K562 (cell line): ENCODE measurements at regions not wholly inside any gene's neighbourhood (a gene's known extent, or its start where the extent isn't known, plus 50 kb on each side); places are given as distances from the start of the nearest gene placed in this dataset.

Source experiments
- ATAC-seq: fragments of 200-7000 bp; cut with Tn5 transposase; 3 replicates; pipeline ENCODE4 v1.9.1; 2020; ENCODE audit warnings: moderate library complexity
- BruUV-seq: library from RNA; stranded (reverse); fragments of 400-500 nt; replicated peaks from 2 replicates; lab custom pipeline; 2021; lab: Mats Ljungman, UMichigan
- CTCF ChIA-PET: fragments of 300-600 bp; formaldehyde crosslinking; extraction: SDS; loops from one replicate; lab custom pipeline; 2021; ENCODE audit warnings: low intra/inter-chr PET ratio; lab: Yijun Ruan, JAX
- POLR2A ChIA-PET: fragments of 300-600, 350-650 bp; sonication (Branson Sonifier 250); formaldehyde crosslinking; extraction: SDS; loops from one replicate; lab custom pipeline; 2021; ENCODE audit warnings: antibody characterized with exemption, inconsistent platforms; lab: Yijun Ruan, JAX
- DNase-seq, 4 experiments: peaks; one replicate each; pipeline versions ENCODE4 v3.0.0 to v3.0.0-alpha.2; 2011 to 2018; ENCODE audit warnings: low spot score in 3 of 4, mixed read lengths in 3 of 4; ENCODE audit errors: extremely low read depth in 1 of 4
- FAIRE-seq: peaks from 2 replicates; lab custom pipeline; 2011; peaks lifted over from hg19 to GRCh38; lab: Jason Lieb, UNC
- H2AFZ ChIP-seq: 2 replicates; pipeline ENCODE4 v1.6.0; 2011; ENCODE audit warnings: low read depth, low read length, control low read depth, inconsistent platforms
- H3K27ac ChIP-seq: fragments of 200-600 bp; 3 replicates; pipeline ENCODE4 v1.8.0; 2011; ENCODE audit warnings: low read depth, mild to moderate bottlenecking, control low read depth, inconsistent platforms, low read length, moderate library complexity, mixed read lengths; ENCODE audit errors: extremely low read depth
- H3K27me3 ChIP-seq, 2 experiments: fragments of 300-600 bp in 1 of 2; 2 replicates in 1 of 2; 3 replicates in 1 of 2; pipeline versions ENCODE4 v1.6.0 to v1.8.0; 2011; ENCODE audit warnings: inconsistent platforms in 2 of 2, low read length in 2 of 2, mild to moderate bottlenecking in 1 of 2, mixed read lengths in 1 of 2, moderate library complexity in 1 of 2; ENCODE audit not compliant: control insufficient read depth in 2 of 2, insufficient read depth in 2 of 2
- H3K36me3 ChIP-seq: fragments of 300-600 bp; 3 replicates; pipeline ENCODE4 v1.8.0; 2011; ENCODE audit warnings: mild to moderate bottlenecking, low read length, inconsistent platforms; ENCODE audit not compliant: control insufficient read depth, insufficient read depth
- H3K4me1 ChIP-seq, 2 experiments: fragments of 200-600 bp in 1 of 2; replicated peaks in 1 of 2; 2 replicates in 1 of 2; 3 replicates in 1 of 2; pipeline versions ENCODE4 v1.5.1 to v1.8.0; 2011; ENCODE audit warnings: inconsistent platforms in 2 of 2, low read length in 2 of 2, mild to moderate bottlenecking in 1 of 2, mixed read lengths in 1 of 2, moderate library complexity in 1 of 2; ENCODE audit not compliant: control insufficient read depth in 2 of 2, insufficient read depth in 2 of 2
- H3K4me2 ChIP-seq: 2 replicates; pipeline ENCODE4 v1.6.1; 2011; ENCODE audit warnings: low read length, control low read depth, inconsistent platforms, mixed read lengths; ENCODE audit not compliant: insufficient read depth
- H3K4me3 ChIP-seq: fragments of 200-600 bp; sonication (generic), shearing (Covaris generic); 2 replicates; pipeline ENCODE4 v1.5.1; 2016; ENCODE audit warnings: control low read depth, inconsistent platforms
- H3K79me2 ChIP-seq: fragments of 200-600 bp; 3 replicates; pipeline ENCODE4 v1.8.0; 2011; ENCODE audit warnings: low read length, inconsistent platforms; ENCODE audit not compliant: control insufficient read depth, insufficient read depth
- H3K9ac ChIP-seq, 2 experiments: 2 replicates each; pipeline versions ENCODE4 v1.6.0 to v1.6.1; 2011; ENCODE audit warnings: low read depth in 2 of 2, low read length in 2 of 2, control low read depth in 1 of 2, inconsistent platforms in 1 of 2, mild to moderate bottlenecking in 1 of 2, mixed read lengths in 1 of 2; ENCODE audit not compliant: insufficient read depth in 1 of 2
- H3K9me1 ChIP-seq: one replicate; pipeline ENCODE4 v1.6.0; 2011; ENCODE audit warnings: inconsistent platforms, mild to moderate bottlenecking, low read length, moderate library complexity; ENCODE audit not compliant: control insufficient read depth, insufficient read depth
- H3K9me3 ChIP-seq: replicated peaks from 2 replicates; pipeline ENCODE4 v1.5.1; 2011; ENCODE audit warnings: low read depth, low read length, inconsistent platforms; ENCODE audit not compliant: control insufficient read depth, insufficient read depth
- H4K20me1 ChIP-seq: replicated peaks from 2 replicates; pipeline ENCODE4 v1.6.1; 2011; ENCODE audit warnings: low read length, inconsistent platforms, mixed read lengths; ENCODE audit not compliant: control insufficient read depth, insufficient read depth
- SNIP1 ChIP-seq: fragments of 450-650 bp; IDR thresholded peaks from 2 replicates; pipeline ENCODE4 v1.7.1; 2017; ENCODE audit warnings: low read depth, mild to moderate bottlenecking
- TAL1 ChIP-seq: fragments of 450-650 bp; IDR thresholded peaks from 2 replicates; pipeline ENCODE4 v1.6.1; 2016; ENCODE audit warnings: mild to moderate bottlenecking
- TEAD2 ChIP-seq: fragments of 450-650 bp; IDR thresholded peaks from 2 replicates; pipeline ENCODE4 v1.6.1; 2016; ENCODE audit warnings: missing genetic modification characterization, control low read depth, missing compliant biosample characterization
- THAP12 ChIP-seq: fragments of 250-450 bp; sonication (Bioruptor Pico); IDR thresholded peaks from 2 replicates; pipeline ENCODE4 v1.9.0; 2021; ENCODE audit warnings: mild to moderate bottlenecking, inconsistent platforms
- U2AF2 ChIP-seq: fragments of 200-400 bp; formaldehyde crosslinking; optimal IDR thresholded peaks from 2 replicates; pipeline ENCODE3; 2017; ENCODE audit warnings: low read depth, mild to moderate bottlenecking, low read length
- WHSC1 ChIP-seq: IDR thresholded peaks from one replicate; pipeline ENCODE4 v1.6.1; 2012; ENCODE audit warnings: low read length, control low read depth, inconsistent platforms
- whole genome bisulfite sequencing: fragments of 100-300 bp; shearing (Covaris generic); methylation state at CpG from one replicate; pipeline ENCODE4 v1.1.6; 2016; ENCODE audit warnings: low coverage, mixed read lengths; ENCODE audit not compliant: insufficient coverage; ENCODE audit errors: missing lambda C conversion rate; 5-methylcytosine and 5-hydroxymethylcytosine counted together
- in situ Hi-C: fragments of 300-500 bp; cut with MboI; formaldehyde crosslinking; loops from 4 replicates; pipeline ENCODE4 v1.15.0; 2018; ENCODE audit warnings: inconsistent platforms, mixed read lengths
- intact Hi-C: fragments of 100-400 bp; cut with micrococcal nuclease; formaldehyde crosslinking; loops from 2 replicates; pipeline ENCODE4 v1.14.2; 2022

GRCh38 chr10:53115660-53116059, 343.1 kb upstream of the MBL2 start:
- FAIRE-seq (no peak), DNase-seq (no peak), ATAC-seq (no peak)
- H3K4me3 ChIP-seq = no peak overlapping the region
- H3K9ac ChIP-seq = no peak overlapping the region
- POLR2A ChIA-PET = no interaction called here
- H3K36me3 ChIP-seq = no peaks in the 10 kb centered on the region
- no peaks in the 10 kb centered on the region for H3K4me1 ChIP-seq
- no TSS peak for BruUV-seq
- intact Hi-C loops = no loop called here
- CTCF ChIA-PET = no interaction called here
- no peak for TF ChIP-seq SNIP1
- no peak overlapping the region for H3K27ac ChIP-seq
- H3K9me3 ChIP-seq = no peaks in the 10 kb centered on the region
- no peaks in the 10 kb centered on the region for H3K9me1 ChIP-seq
- no peak overlapping the region for H3K4me2 ChIP-seq
- no peak overlapping the region for H2AFZ ChIP-seq
- H3K79me2 ChIP-seq = no peaks in the 10 kb centered on the region
- H4K20me1 ChIP-seq = no peaks in the 10 kb centered on the region
- 3% methylated on average over 2 of the region's 2 CpGs for WGBS
- in situ Hi-C loops = no loop called here
- H3K27me3 ChIP-seq = no peaks in the 10 kb centered on the region

- no peaks in the 10 kb centered on the region for H3K36me3 ChIP-seq
- H3K4me1 ChIP-seq = no peaks in the 10 kb centered on the region
- no peak overlapping the region for H3K9ac ChIP-seq
- WGBS = 2% methylated on average over 5 of the region's 5 CpGs
- no peak for FAIRE-seq
- no peaks in the 10 kb centered on the region for H3K9me1 ChIP-seq
- no TSS peak for BruUV-seq
- no peak overlapping the region for H2AFZ ChIP-seq
- POLR2A ChIA-PET = no interaction called here
- H3K27me3 ChIP-seq = no peaks in the 10 kb centered on the region
- in situ Hi-C loops = no loop called here
- no peak for DNase-seq
- H3K79me2 ChIP-seq = no peaks in the 10 kb centered on the region
- no peaks in the 10 kb centered on the region for H3K9me3 ChIP-seq
- CTCF ChIA-PET = no interaction called here
- H3K4me3 ChIP-seq = no peak overlapping the region
- ATAC-seq = no peak
- intact Hi-C loops = no loop called here
- H3K27ac ChIP-seq = no peak overlapping the region
- H4K20me1 ChIP-seq = no peaks in the 10 kb centered on the region
- no peak overlapping the region for H3K4me2 ChIP-seq
- TF ChIP-seq TEAD2 (tag) (no peak), TAL1 (no peak), U2AF2 (no peak), THAP12 (CRISPR knock-in tag) (no peak), WHSC1 (no peak)
These were observed 338.9 kb upstream of the MBL2 start for GRCh38 chr10:53111529-53111928.
